ENCODE measurements at regions not wholly inside any gene's neighbourhood (a gene's known extent, or its start where the extent isn't known, plus 50 kb on each side); places are given as distances from the start of the nearest gene placed in this dataset.

- Histone ChIP-seq H3K4me1 (ENCODE audit: insufficient read depth, low read length) (no peaks in the 10 kb centered on the region), H3K27ac (ENCODE audit: low read depth in 1 of 2, low read length in 2 of 2) (no peak overlapping the region), H3K27me3 (ENCODE audit: control insufficient read depth in 1 of 2, insufficient read depth in 2 of 2, low read length in 2 of 2) (no peaks in the 10 kb centered on the region), H3K4me3 (ENCODE audit: low read length) (no peak overlapping the region), H3K36me3 (ENCODE audit: insufficient read depth, low read length) (no peaks in the 10 kb centered on the region), H3K9me3 (ENCODE audit: control insufficient read depth in 1 of 2, insufficient read depth in 1 of 2, low read length in 2 of 2) (peaks cover 0 to 9% of the 10 kb centered on the region in 2 experiments)
- DNase-seq, result no peak
- no peak for ATAC-seq (ENCODE audit: poor library complexity)
- intact Hi-C loops (cut with DNase I, micrococcal nuclease), result no loop called here
- no peaks in the 10 kb centered on the region for H3K36me3 Mint-ChIP-seq (ENCODE audit: low read depth)
- POLR2A ChIA-PET, result no interaction called here
- H3K27ac Mint-ChIP-seq, result no peak overlapping the region
- H3K9me3 Mint-ChIP-seq, result no peaks in the 10 kb centered on the region
- no peak for TF ChIP-seq CTCF (IDR thresholded peaks at IDR 0.05)
- H3K27me3 Mint-ChIP-seq, result no peaks in the 10 kb centered on the region
- no peaks in the 10 kb centered on the region for H3K4me1 Mint-ChIP-seq (ENCODE audit: low read depth)
- H3K4me3 Mint-ChIP-seq, result no peak overlapping the region
- CTCF ChIA-PET, result interaction anchor here (1.1 kb wide), 1 partner anchor 10 kb away, joined by 3 read pairs; no protein-coding TSS in a partner anchor
Measured at GRCh38 chr13:73664851-73665250, 469.4 kb downstream of the KLF12 start.

GRCh38 chr13:73662833-73663232 is 471.4 kb downstream of the KLF12 start:
- no peaks in the 10 kb centered on the region for H3K27me3 Mint-ChIP-seq
- no peak overlapping the region for H3K27ac Mint-ChIP-seq
- H3K4me3 Mint-ChIP-seq, result no peak overlapping the region
- no peaks in the 10 kb centered on the region for H3K36me3 Mint-ChIP-seq (ENCODE audit: low read depth)
- Histone ChIP-seq H3K9me3 (ENCODE audit: control insufficient read depth in 1 of 2, insufficient read depth in 1 of 2, low read length in 2 of 2) (peaks cover 0 to 9% of the 10 kb centered on the region in 2 experiments), H3K4me3 (ENCODE audit: low read length) (no peak overlapping the region), H3K36me3 (ENCODE audit: insufficient read depth, low read length) (no peaks in the 10 kb centered on the region), H3K4me1 (ENCODE audit: insufficient read depth, low read length) (no peaks in the 10 kb centered on the region), H3K27ac (ENCODE audit: low read depth in 1 of 2, low read length in 2 of 2) (no peak overlapping the region), H3K27me3 (ENCODE audit: control insufficient read depth in 1 of 2, insufficient read depth in 2 of 2, low read length in 2 of 2) (no peaks in the 10 kb centered on the region)
- DNase-seq, result no peak
- POLR2A ChIA-PET, result no interaction called here
- intact Hi-C loops (cut with DNase I, micrococcal nuclease), result no loop called here
- no peaks in the 10 kb centered on the region for H3K4me1 Mint-ChIP-seq (ENCODE audit: low read depth)
- ATAC-seq (ENCODE audit: poor library complexity), result no peak
- no peaks in the 10 kb centered on the region for H3K9me3 Mint-ChIP-seq
- CTCF ChIA-PET, result no interaction called here
- TF ChIP-seq CTCF (IDR thresholded peaks at IDR 0.05), result no peak

GRCh38 chr13:73661687-73662425 is 472.3 kb downstream of the KLF12 start:
- no peak overlapping the region for H3K27ac ChIP-seq (ENCODE audit: low read depth in 1 of 2, low read length in 2 of 2)
- CTCF ChIA-PET, result no interaction called here
- no peaks in the 10 kb centered on the region for H3K4me1 Mint-ChIP-seq (ENCODE audit: low read depth)
- TF ChIP-seq CTCF (IDR thresholded peaks at IDR 0.05), result no peak
- no peaks in the 10 kb centered on the region for H3K36me3 ChIP-seq (ENCODE audit: insufficient read depth, low read length)
- no peaks in the 10 kb centered on the region for H3K9me3 Mint-ChIP-seq
- H3K9me3 ChIP-seq (ENCODE audit: control insufficient read depth in 1 of 2, insufficient read depth in 1 of 2, low read length in 2 of 2), result peaks cover 0 to 9% of the 10 kb centered on the region in 2 experiments
- H3K36me3 Mint-ChIP-seq (ENCODE audit: low read depth), result no peaks in the 10 kb centered on the region
- H3K27ac Mint-ChIP-seq, result no peak overlapping the region
- intact Hi-C loops (cut with DNase I, micrococcal nuclease), result no loop called here
- no peaks in the 10 kb centered on the region for H3K27me3 ChIP-seq (ENCODE audit: control insufficient read depth in 1 of 2, insufficient read depth in 2 of 2, low read length in 2 of 2)
- POLR2A ChIA-PET, result no interaction called here
- DNase-seq, result peak in 1 of 14 experiments; percentile 11
- H3K27me3 Mint-ChIP-seq, result no peaks in the 10 kb centered on the region
- H3K4me1 ChIP-seq (ENCODE audit: insufficient read depth, low read length), result no peaks in the 10 kb centered on the region
- H3K4me3 Mint-ChIP-seq, result no peak overlapping the region
- no peak overlapping the region for H3K4me3 ChIP-seq (ENCODE audit: low read length)
- no peak for ATAC-seq (ENCODE audit: poor library complexity)
